Tibial artery (tissue), 4 donors: ENCODE measurements at regions not wholly inside any gene's neighbourhood (a gene's known extent, or its start where the extent isn't known, plus 50 kb on each side); places are given as distances from the start of the nearest gene placed in this dataset.

Experiments
- DNase-seq, 2 donors: peaks; one replicate each; pipeline ENCODE4 v3.0.0-alpha.2; 2019
- H3K27ac ChIP-seq, 2 donors: fragments of 200-600 bp; sonication (generic) in 1 of 2; 1 replicate in 1 of 2; 2 replicates in 1 of 2; pipeline ENCODE4 v1.5.1; 2018 to 2019; ENCODE audit warnings: mild to moderate bottlenecking in 1 of 2
- H3K27me3 ChIP-seq, 2 donors: fragments of 200-600 bp; sonication (generic) in 1 of 2; one replicate each; pipeline versions ENCODE4 v1.5.1 to v1.6.0; 2016 to 2019
- H3K36me3 ChIP-seq, 3 donors: fragments of 200-600 bp; sonication (generic) in 2 of 3; one replicate each; pipeline ENCODE4 v1.5.1; 2016 to 2019; ENCODE audit warnings: mild to moderate bottlenecking in 2 of 3
- H3K4me1 ChIP-seq, 4 donors: fragments of 200-600 bp; sonication (generic) in 2 of 4; 1 replicate in 3 of 4; 2 replicates in 1 of 4; pipeline ENCODE4 v1.5.1; 2016 to 2019
- H3K4me3 ChIP-seq, 2 donors: fragments of 200-600 bp; sonication (generic) in 1 of 2; 1 replicate in 1 of 2; 2 replicates in 1 of 2; pipeline ENCODE4 v1.5.1; 2018 to 2019; ENCODE audit warnings: mild to moderate bottlenecking in 2 of 2
- H3K9me3 ChIP-seq, 3 donors: fragments of 200-600 bp; sonication (generic) in 1 of 3; one replicate each; pipeline ENCODE4 v1.5.1; 2016 to 2019
- CTCF ChIP-seq, 2 experiments: fragments of 200-600 bp in 1 of 2; fragments of 450-650 bp in 1 of 2; IDR thresholded peaks; one replicate each; pipeline ENCODE4 v1.5.1; 2017 to 2019; ENCODE audit warnings: antibody characterized with exemption in 2 of 2, mild to moderate bottlenecking in 1 of 2, moderate library complexity in 1 of 2
- intact Hi-C: fragments of 100-400 bp; cut with DNase I; formaldehyde crosslinking; loops from one replicate; pipeline ENCODE4 v1.15.0; 2023; ENCODE audit warnings: low total_unique reads

GRCh38 chr4:162912482-162912881, 254.2 kb downstream of the NAF1 start:
- TF ChIP-seq CTCF (IDR thresholded peaks at IDR 0.05), result no peak
- Histone ChIP-seq H3K4me3 (no peak overlapping the region), H3K4me1 (no peaks in the 10 kb centered on the region), H3K27me3 (no peaks in the 10 kb centered on the region), H3K36me3 (no peaks in the 10 kb centered on the region), H3K9me3 (peaks cover 0 to 18% (median 8%) of the 10 kb centered on the region in 3 donors), H3K27ac (no peak overlapping the region)
- no peak for DNase-seq
- intact Hi-C loops, result no loop called here

- no peak for DNase-seq
- Histone ChIP-seq H3K36me3 (no peaks in the 10 kb centered on the region), H3K4me1 (no peaks in the 10 kb centered on the region), H3K27ac (no peak overlapping the region), H3K27me3 (no peaks in the 10 kb centered on the region), H3K9me3 (peaks cover 0 to 14% (median 13%) of the 10 kb centered on the region in 3 donors), H3K4me3 (no peak overlapping the region)
- intact Hi-C loops, result no loop called here
- TF ChIP-seq CTCF (IDR thresholded peaks at IDR 0.05), result no peak
Measured at GRCh38 chr4:162911349-162911748, 255.3 kb downstream of the NAF1 start.

- intact Hi-C loops, result no loop called here
- no peak overlapping the region for H3K4me3 ChIP-seq
- peaks cover 0 to 13% (median 4%) of the 10 kb centered on the region in 3 donors for H3K9me3 ChIP-seq
- H3K27me3 ChIP-seq, result no peaks in the 10 kb centered on the region
- no peaks in the 10 kb centered on the region for H3K36me3 ChIP-seq
- H3K27ac ChIP-seq, result no peak overlapping the region
- no peak for TF ChIP-seq CTCF (IDR thresholded peaks at IDR 0.05)
- no peaks in the 10 kb centered on the region for H3K4me1 ChIP-seq
- no peak for DNase-seq
Measured at GRCh38 chr4:162909952-162910351, 256.7 kb downstream of the NAF1 start.

- no peak for TF ChIP-seq CTCF (IDR thresholded peaks at IDR 0.05)
- DNase-seq, result no peak
- intact Hi-C loops, result no loop called here
- H3K4me3 ChIP-seq, result no peak overlapping the region
- no peaks in the 10 kb centered on the region for H3K27me3 ChIP-seq
- H3K36me3 ChIP-seq, result no peaks in the 10 kb centered on the region
- H3K27ac ChIP-seq, result no peak overlapping the region
- no peaks in the 10 kb centered on the region for H3K4me1 ChIP-seq
- H3K9me3 ChIP-seq, result no peaks in the 10 kb centered on the region
Measured at GRCh38 chr4:162894387-162894786, 272.3 kb downstream of the NAF1 start.

GRCh38 chr4:162891788-162892707, 274.6 kb downstream of the NAF1 start:
- Histone ChIP-seq H3K27me3 (no peaks in the 10 kb centered on the region), H3K36me3 (no peaks in the 10 kb centered on the region), H3K4me3 (no peak overlapping the region), H3K4me1 (no peaks in the 10 kb centered on the region), H3K27ac (no peak overlapping the region), H3K9me3 (no peaks in the 10 kb centered on the region)
- intact Hi-C loops, result no loop called here
- no peak for TF ChIP-seq CTCF (IDR thresholded peaks at IDR 0.05)
- no peak for DNase-seq
